Activated CD4-positive, alpha-beta T cell treated with anti-CD3 and anti-CD28 coated beads, Interleukin-2, Interleukin-4, amounts not matched to agents 100 ng/mL and 50 ng/mL, durations not matched to agents 16 hours and 8 hours (primary cell): ENCODE measurements at regions not wholly inside any gene's neighbourhood (a gene's known extent, or its start where the extent isn't known, plus 50 kb on each side); places are given as distances from the start of the nearest gene placed in this dataset.
"Not testable (repeated sequence)": the region's sequence is repeated elsewhere in the genome, so short reads cannot be mapped to it uniquely, and the experiment has no call there.

Source experiments
- DNase-seq: peaks from one replicate; pipeline ENCODE4 v3.0.0-alpha.2; 2020; ENCODE audit warnings: low spot score

GRCh38 chr1:220942278-220942677, 63.0 kb downstream of the HLX start:
- DNase-seq = no peak

- not testable (repeated sequence) for DNase-seq
Observed at GRCh38 chr1:220942914-220943313, 63.7 kb downstream of the HLX start.

GRCh38 chr1:220943319-220943996, 64.2 kb downstream of the HLX start:
- DNase-seq = no peak

GRCh38 chr1:220950576-220950975, 71.3 kb downstream of the HLX start:
- DNase-seq = no peak

- no peak for DNase-seq
Observed at GRCh38 chr1:220952961-220953643, 73.9 kb downstream of the HLX start.

- no peak for DNase-seq
Observed at GRCh38 chr1:220954321-220955075, 75.3 kb downstream of the HLX start.

- DNase-seq = no peak
Observed at GRCh38 chr1:220955116-220955515, 75.9 kb downstream of the HLX start.

- DNase-seq = no peak
Observed at GRCh38 chr1:220956501-220957232, 77.4 kb downstream of the HLX start.

- DNase-seq = no peak
Observed at GRCh38 chr1:220957233-220957605, 78.0 kb downstream of the HLX start.

GRCh38 chr1:220958234-220958633, 79.0 kb downstream of the HLX start:
- DNase-seq = no peak

GRCh38 chr1:220962031-220962751, 82.9 kb downstream of the HLX start:
- DNase-seq = no peak

GRCh38 chr1:220966041-220966440, 86.8 kb downstream of the HLX start:
- no peak for DNase-seq

- DNase-seq = no peak
Observed at GRCh38 chr1:220966473-220966872, 87.2 kb downstream of the HLX start.

GRCh38 chr1:220966881-220967611, 87.8 kb downstream of the HLX start:
- DNase-seq = no peak

GRCh38 chr1:220967911-220968310, 88.7 kb downstream of the HLX start:
- DNase-seq = no peak

- not testable (repeated sequence) for DNase-seq
Observed at GRCh38 chr1:220969281-220969680, 90.0 kb downstream of the HLX start.

GRCh38 chr1:220970311-220970710, 91.1 kb downstream of the HLX start:
- DNase-seq = no peak

GRCh38 chr1:220971221-220971620, 92.0 kb downstream of the HLX start:
- DNase-seq = no peak

- no peak for DNase-seq
Observed at GRCh38 chr1:220974431-220974830, 95.2 kb downstream of the HLX start.

GRCh38 chr1:220976390-220976789, 97.1 kb downstream of the HLX start:
- no peak for DNase-seq

GRCh38 chr1:220979371-220979770, 100.1 kb downstream of the HLX start:
- no peak for DNase-seq
